H4 (cell line): ENCODE measurements at regions not wholly inside any gene's neighbourhood (a gene's known extent, or its start where the extent isn't known, plus 50 kb on each side); places are given as distances from the start of the nearest gene placed in this dataset.

Experiments
- DNase-seq: peaks from one replicate; pipeline ENCODE4 v3.0.0-alpha.2; 2015; ENCODE audit warnings: low spot score

GRCh38 chr9:87824216-87824875 lies 58.3 kb upstream of the SPATA31E1 start:
- DNase-seq = no peak

DNA sequence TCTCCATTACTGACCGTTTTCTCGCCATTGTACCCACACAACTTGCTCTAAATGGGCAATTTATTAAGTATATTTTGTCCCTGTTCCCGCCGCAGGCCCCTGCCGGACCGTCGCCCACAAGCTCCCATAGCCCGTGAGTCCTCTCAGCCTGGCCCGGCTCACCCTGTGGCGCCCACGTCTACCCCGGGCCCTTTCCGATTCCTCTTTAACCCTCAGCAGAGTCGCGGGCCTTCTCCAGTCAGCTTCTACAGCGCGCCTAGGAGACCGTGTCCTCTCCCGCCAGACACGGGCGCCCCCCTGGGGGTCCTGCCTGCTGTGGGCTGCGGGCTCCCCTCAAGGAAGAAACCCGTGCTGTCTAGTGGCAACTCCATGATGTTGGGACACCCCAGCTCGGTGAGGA lies 57.8 kb upstream of the SPATA31E1 start:
- DNase-seq = no peak

GRCh38 chr9:87826331-87826730 lies 56.3 kb upstream of the SPATA31E1 start:
- no peak for DNase-seq

- DNase-seq = no peak
These were observed 55.3 kb upstream of the SPATA31E1 start for GRCh38 chr9:87827341-87827740.

DNA sequence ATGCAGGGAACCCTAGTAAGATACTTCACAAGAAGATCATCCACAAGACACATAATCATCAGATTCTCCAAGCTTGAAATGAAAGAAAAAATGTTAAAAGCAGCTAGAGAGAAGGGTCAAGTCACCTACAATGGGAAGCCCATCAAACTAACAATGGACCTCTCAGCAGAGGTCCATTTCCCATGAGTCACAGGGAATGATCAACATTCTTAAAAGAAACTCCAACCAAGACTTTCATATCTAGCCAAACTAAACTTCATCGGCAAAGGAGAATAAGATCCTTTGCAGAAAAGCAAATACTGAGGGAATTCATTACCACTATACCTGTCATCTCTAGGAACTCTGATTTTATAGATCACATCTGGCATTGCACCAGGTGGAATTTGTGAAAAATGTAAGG lies 52.9 kb upstream of the SPATA31E1 start:
- DNase-seq = no peak

GRCh38 chr9:87830446-87830845 lies 52.2 kb upstream of the SPATA31E1 start:
- DNase-seq = no peak

GRCh38 chr9:87831159-87831558 lies 51.5 kb upstream of the SPATA31E1 start:
- DNase-seq = no peak
